ENCODE measurements at regions not wholly inside any gene's neighbourhood (a gene's known extent, or its start where the extent isn't known, plus 50 kb on each side); places are given as distances from the start of the nearest gene placed in this dataset.
"Not testable (repeated sequence)": the region's sequence is repeated elsewhere in the genome, so short reads cannot be mapped to it uniquely, and the experiment has no call there.

GRCh38 chr21:9997507-9997906 is 523.9 kb upstream of the TPTE start:
- H3K4me3 Mint-ChIP-seq (ENCODE audit: unreplicated experiment); CTCF ChIA-PET; BruUV-seq (replicated peaks); H3K4me1 ChIP-seq; DNase-seq; H3K4me3 ChIP-seq (ENCODE audit: low read depth, low read length); H3K4me1 Mint-ChIP-seq (ENCODE audit: low read depth, unreplicated experiment); H3K9me3 Mint-ChIP-seq (ENCODE audit: unreplicated experiment); intact Hi-C loops (cut with micrococcal nuclease; ENCODE audit: unreplicated experiment); POLR2A ChIA-PET; H3K36me3 ChIP-seq (ENCODE audit: control insufficient read depth, insufficient read depth, low read length); H3K27me3 Mint-ChIP-seq (ENCODE audit: insufficient read depth, unreplicated experiment); H3K27ac Mint-ChIP-seq (ENCODE audit: unreplicated experiment); H3K9me3 ChIP-seq; H3K27me3 ChIP-seq (replicated peaks; ENCODE audit: control insufficient read depth, insufficient read depth, low read length); H3K36me3 Mint-ChIP-seq (ENCODE audit: insufficient read depth, unreplicated experiment): not testable (repeated sequence)

- H3K4me1 Mint-ChIP-seq (ENCODE audit: low read depth, unreplicated experiment); H3K27ac Mint-ChIP-seq (ENCODE audit: unreplicated experiment); H3K9me3 ChIP-seq; H3K27me3 ChIP-seq (replicated peaks; ENCODE audit: control insufficient read depth, insufficient read depth, low read length); intact Hi-C loops (cut with micrococcal nuclease; ENCODE audit: unreplicated experiment); H3K4me3 Mint-ChIP-seq (ENCODE audit: unreplicated experiment); H3K4me3 ChIP-seq (ENCODE audit: low read depth, low read length); BruUV-seq (replicated peaks); POLR2A ChIA-PET; H3K4me1 ChIP-seq; H3K9me3 Mint-ChIP-seq (ENCODE audit: unreplicated experiment); H3K27me3 Mint-ChIP-seq (ENCODE audit: insufficient read depth, unreplicated experiment); H3K36me3 Mint-ChIP-seq (ENCODE audit: insufficient read depth, unreplicated experiment); DNase-seq; CTCF ChIA-PET; H3K36me3 ChIP-seq (ENCODE audit: control insufficient read depth, insufficient read depth, low read length): not testable (repeated sequence)
These were observed 518.5 kb upstream of the TPTE start for GRCh38 chr21:10002762-10003313.

GRCh38 chr21:10005791-10006190 is 515.6 kb upstream of the TPTE start:
- H3K9me3 Mint-ChIP-seq (ENCODE audit: unreplicated experiment); DNase-seq; POLR2A ChIA-PET; H3K27me3 ChIP-seq (replicated peaks; ENCODE audit: control insufficient read depth, insufficient read depth, low read length); H3K27me3 Mint-ChIP-seq (ENCODE audit: insufficient read depth, unreplicated experiment); H3K4me3 Mint-ChIP-seq (ENCODE audit: unreplicated experiment); BruUV-seq (replicated peaks); H3K4me1 ChIP-seq; H3K9me3 ChIP-seq; CTCF ChIA-PET; H3K4me1 Mint-ChIP-seq (ENCODE audit: low read depth, unreplicated experiment); intact Hi-C loops (cut with micrococcal nuclease; ENCODE audit: unreplicated experiment); H3K36me3 Mint-ChIP-seq (ENCODE audit: insufficient read depth, unreplicated experiment); H3K36me3 ChIP-seq (ENCODE audit: control insufficient read depth, insufficient read depth, low read length); H3K4me3 ChIP-seq (ENCODE audit: low read depth, low read length); H3K27ac Mint-ChIP-seq (ENCODE audit: unreplicated experiment): not testable (repeated sequence)

- CTCF ChIA-PET; H3K36me3 Mint-ChIP-seq (ENCODE audit: insufficient read depth, unreplicated experiment): not testable (repeated sequence)
These were observed 504.4 kb upstream of the TPTE start for GRCh38 chr21:10016991-10017390.

GRCh38 chr21:10017757-10018156 is 503.6 kb upstream of the TPTE start:
- H3K27me3 Mint-ChIP-seq (ENCODE audit: insufficient read depth, unreplicated experiment); H3K4me1 Mint-ChIP-seq (ENCODE audit: low read depth, unreplicated experiment); H3K36me3 ChIP-seq (ENCODE audit: control insufficient read depth, insufficient read depth, low read length); H3K9me3 ChIP-seq; CTCF ChIA-PET; intact Hi-C loops (cut with micrococcal nuclease; ENCODE audit: unreplicated experiment); DNase-seq; H3K4me3 Mint-ChIP-seq (ENCODE audit: unreplicated experiment); H3K36me3 Mint-ChIP-seq (ENCODE audit: insufficient read depth, unreplicated experiment); H3K4me3 ChIP-seq (ENCODE audit: low read depth, low read length); POLR2A ChIA-PET; H3K27ac Mint-ChIP-seq (ENCODE audit: unreplicated experiment); H3K9me3 Mint-ChIP-seq (ENCODE audit: unreplicated experiment); BruUV-seq (replicated peaks); H3K4me1 ChIP-seq; H3K27me3 ChIP-seq (replicated peaks; ENCODE audit: control insufficient read depth, insufficient read depth, low read length): not testable (repeated sequence)

More at GRCh38 chr21:10016991-10017390, 504.4 kb upstream of the TPTE start:
- intact Hi-C loops (cut with micrococcal nuclease; ENCODE audit: unreplicated experiment); H3K36me3 ChIP-seq (ENCODE audit: control insufficient read depth, insufficient read depth, low read length); POLR2A ChIA-PET; H3K9me3 Mint-ChIP-seq (ENCODE audit: unreplicated experiment); H3K27me3 Mint-ChIP-seq (ENCODE audit: insufficient read depth, unreplicated experiment); H3K27ac Mint-ChIP-seq (ENCODE audit: unreplicated experiment); H3K4me3 ChIP-seq (ENCODE audit: low read depth, low read length); H3K9me3 ChIP-seq; DNase-seq; H3K27me3 ChIP-seq (replicated peaks; ENCODE audit: control insufficient read depth, insufficient read depth, low read length); H3K4me1 Mint-ChIP-seq (ENCODE audit: low read depth, unreplicated experiment); H3K4me3 Mint-ChIP-seq (ENCODE audit: unreplicated experiment); BruUV-seq (replicated peaks); H3K4me1 ChIP-seq: not testable (repeated sequence)

GRCh38 chr21:10021462-10021861 is 499.9 kb upstream of the TPTE start:
- intact Hi-C loops (cut with micrococcal nuclease; ENCODE audit: unreplicated experiment); H3K4me1 ChIP-seq; H3K36me3 ChIP-seq (ENCODE audit: control insufficient read depth, insufficient read depth, low read length); H3K27ac Mint-ChIP-seq (ENCODE audit: unreplicated experiment); H3K36me3 Mint-ChIP-seq (ENCODE audit: insufficient read depth, unreplicated experiment); H3K9me3 Mint-ChIP-seq (ENCODE audit: unreplicated experiment); H3K27me3 Mint-ChIP-seq (ENCODE audit: insufficient read depth, unreplicated experiment); BruUV-seq (replicated peaks); H3K9me3 ChIP-seq; POLR2A ChIA-PET; H3K4me3 ChIP-seq (ENCODE audit: low read depth, low read length); DNase-seq; H3K4me1 Mint-ChIP-seq (ENCODE audit: low read depth, unreplicated experiment); H3K4me3 Mint-ChIP-seq (ENCODE audit: unreplicated experiment); H3K27me3 ChIP-seq (replicated peaks; ENCODE audit: control insufficient read depth, insufficient read depth, low read length); CTCF ChIA-PET: not testable (repeated sequence)

- H3K9me3 Mint-ChIP-seq (ENCODE audit: unreplicated experiment); POLR2A ChIA-PET; H3K4me1 ChIP-seq; H3K4me1 Mint-ChIP-seq (ENCODE audit: low read depth, unreplicated experiment); H3K27me3 ChIP-seq (replicated peaks; ENCODE audit: control insufficient read depth, insufficient read depth, low read length); H3K9me3 ChIP-seq; H3K36me3 Mint-ChIP-seq (ENCODE audit: insufficient read depth, unreplicated experiment); H3K27me3 Mint-ChIP-seq (ENCODE audit: insufficient read depth, unreplicated experiment); BruUV-seq (replicated peaks); intact Hi-C loops (cut with micrococcal nuclease; ENCODE audit: unreplicated experiment); CTCF ChIA-PET; H3K27ac Mint-ChIP-seq (ENCODE audit: unreplicated experiment); H3K4me3 Mint-ChIP-seq (ENCODE audit: unreplicated experiment); DNase-seq; H3K4me3 ChIP-seq (ENCODE audit: low read depth, low read length); H3K36me3 ChIP-seq (ENCODE audit: control insufficient read depth, insufficient read depth, low read length): not testable (repeated sequence)
These were observed 498.6 kb upstream of the TPTE start for GRCh38 chr21:10022745-10023144.
